Body of pancreas (tissue), 4 donors: ENCODE measurements at regions not wholly inside any gene's neighbourhood (a gene's known extent, or its start where the extent isn't known, plus 50 kb on each side); places are given as distances from the start of the nearest gene placed in this dataset.

ENCODE experiments used
- ATAC-seq: fragments of 150-250 bp; one replicate; pipeline ENCODE4 v1.9.1; 2016
- DNase-seq, 4 donors: peaks; one replicate each; pipeline ENCODE4 v3.0.0-alpha.2; 2019
- H3K27ac ChIP-seq, 4 donors: fragments of 200-600 bp; sonication (generic); 1 replicate in 3 of 4; 2 replicates in 1 of 4; pipeline versions ENCODE4 v1.5.1 to v1.6.1; 2016 to 2019; ENCODE audit warnings: mild to moderate bottlenecking in 1 of 4, mixed read lengths in 1 of 4, moderate library complexity in 1 of 4
- H3K27me3 ChIP-seq, 2 donors: fragments of 200-600 bp; sonication (generic); one replicate each; pipeline ENCODE4 v1.6.0; 2016; ENCODE audit warnings: mild to moderate bottlenecking in 1 of 2
- H3K36me3 ChIP-seq, 2 donors: fragments of 200-600 bp; sonication (generic); replicated peaks in 1 of 2; 2 replicates each; pipeline ENCODE4 v1.5.1; 2016; ENCODE audit warnings: low read depth in 2 of 2; ENCODE audit not compliant: insufficient read depth in 1 of 2
- H3K4me1 ChIP-seq: fragments of 200-600 bp; sonication (generic); one replicate; pipeline ENCODE4 v1.6.0; 2016
- H3K4me3 ChIP-seq, 2 donors: fragments of 200-600 bp; sonication (generic); 1 replicate in 1 of 2; 2 replicates in 1 of 2; pipeline ENCODE4 v1.5.1; 2016 to 2019
- H3K9me3 ChIP-seq, 3 donors: fragments of 200-600 bp; sonication (generic); 1 replicate in 2 of 3; 2 replicates in 1 of 3; pipeline ENCODE4 v1.5.1; 2016
- CTCF ChIP-seq, 7 experiments: fragments of 450-650 bp in 4 of 7; fragments of 200-600 bp in 3 of 7; sonication (generic) in 3 of 7; IDR thresholded peaks; one replicate each; pipeline ENCODE4 v1.5.1; 2016 to 2019; ENCODE audit warnings: antibody characterized with exemption in 7 of 7
- POLR2A ChIP-seq, 3 donors: fragments of 450-650 bp; IDR thresholded peaks; one replicate each; pipeline ENCODE4 v1.6.1; 2016; ENCODE audit warnings: antibody characterized with exemption in 3 of 3, mild to moderate bottlenecking in 2 of 3
- WGBS, 2 donors: methylation state at CpG; one replicate each; pipeline ENCODE4 v1.1.5; 2017; 5-methylcytosine and 5-hydroxymethylcytosine counted together
- intact Hi-C: fragments of 100-400 bp; cut with DNase I; formaldehyde crosslinking; loops from one replicate; pipeline ENCODE4 v1.15.1; 2023

- Histone ChIP-seq H3K4me1 (peaks cover 6% of the 10 kb centered on the region), H3K4me3 (no peak overlapping the region), H3K27me3 (no peaks in the 10 kb centered on the region), H3K36me3 (no peaks in the 10 kb centered on the region), H3K9me3 (no peaks in the 10 kb centered on the region), H3K27ac (no peak overlapping the region)
- no peak for ATAC-seq
- no peak for TF ChIP-seq CTCF (IDR thresholded peaks at IDR 0.05)
- no peak for TF ChIP-seq POLR2A (IDR thresholded peaks at IDR 0.05)
- WGBS, 2 donors = 76% methylated on average over 5 to 6 of the region's 6 CpGs
- intact Hi-C loops = no loop called here
- no peak for DNase-seq
These were observed 382.8 kb upstream of the CFAP20DC start for GRCh38 chr3:59432665-59433064.

- Histone ChIP-seq H3K36me3 (no peaks in the 10 kb centered on the region), H3K4me1 (no peaks in the 10 kb centered on the region), H3K27ac (no peak overlapping the region), H3K9me3 (no peaks in the 10 kb centered on the region), H3K4me3 (no peak overlapping the region), H3K27me3 (no peaks in the 10 kb centered on the region)
- 66 to 82% methylated on average over 7 of the region's 7 CpGs for WGBS, 2 donors
- no peak for TF ChIP-seq CTCF (IDR thresholded peaks at IDR 0.05)
- TF ChIP-seq POLR2A (IDR thresholded peaks at IDR 0.05) = no peak
- ATAC-seq = no peak
- intact Hi-C loops = no loop called here
- DNase-seq = no peak
These were observed 380.5 kb upstream of the CFAP20DC start for GRCh38 chr3:59430341-59430740.

- H3K9me3 ChIP-seq = no peaks in the 10 kb centered on the region
- no peak for ATAC-seq
- H3K4me1 ChIP-seq = no peaks in the 10 kb centered on the region
- no peak overlapping the region for H3K27ac ChIP-seq
- no peaks in the 10 kb centered on the region for H3K36me3 ChIP-seq
- DNase-seq = no peak
- no peak overlapping the region for H3K4me3 ChIP-seq
- WGBS, 2 donors = 88 to 91% methylated on average over 2 of the region's 2 CpGs
- intact Hi-C loops = no loop called here
- no peaks in the 10 kb centered on the region for H3K27me3 ChIP-seq
- TF ChIP-seq POLR2A (IDR thresholded peaks at IDR 0.05) (no peak), CTCF (IDR thresholded peaks at IDR 0.05) (no peak)
These were observed 379.4 kb upstream of the CFAP20DC start for GRCh38 chr3:59429198-59429597.

- H3K36me3 ChIP-seq = no peaks in the 10 kb centered on the region
- no peak overlapping the region for H3K27ac ChIP-seq
- no peaks in the 10 kb centered on the region for H3K4me1 ChIP-seq
- no peak for TF ChIP-seq POLR2A (IDR thresholded peaks at IDR 0.05)
- no peak for TF ChIP-seq CTCF (IDR thresholded peaks at IDR 0.05)
- no peak for DNase-seq
- no peak for ATAC-seq
- WGBS, 2 donors = 74 to 82% methylated on average over 10 of the region's 10 CpGs
- H3K27me3 ChIP-seq = no peaks in the 10 kb centered on the region
- H3K9me3 ChIP-seq = no peaks in the 10 kb centered on the region
- H3K4me3 ChIP-seq = no peak overlapping the region
- intact Hi-C loops = no loop called here
These were observed 377.2 kb upstream of the CFAP20DC start for GRCh38 chr3:59426821-59427565.

- Histone ChIP-seq H3K4me3 (no peak overlapping the region), H3K9me3 (no peaks in the 10 kb centered on the region), H3K27ac (no peak overlapping the region), H3K4me1 (no peaks in the 10 kb centered on the region), H3K27me3 (no peaks in the 10 kb centered on the region), H3K36me3 (no peaks in the 10 kb centered on the region)
- WGBS, 2 donors = 74 to 82% methylated on average over 5 of the region's 5 CpGs
- DNase-seq (no peak), ATAC-seq (no peak)
- intact Hi-C loops = no loop called here
- TF ChIP-seq POLR2A (IDR thresholded peaks at IDR 0.05) (no peak), CTCF (IDR thresholded peaks at IDR 0.05) (no peak)
These were observed 376.1 kb upstream of the CFAP20DC start for GRCh38 chr3:59425942-59426341.
